ENCODE measurements at regions not wholly inside any gene's neighbourhood (a gene's known extent, or its start where the extent isn't known, plus 50 kb on each side); places are given as distances from the start of the nearest gene placed in this dataset.

GRCh38 chr11:127766734-127767133 lies 766.2 kb upstream of the KIRREL3 start:
- no peak for TF ChIP-seq CTCF (IDR thresholded peaks at IDR 0.05)
- no peak for TF ChIP-seq TCF12 (IDR thresholded peaks at IDR 0.05)
- no peak for TF ChIP-seq RFX5 (IDR thresholded peaks at IDR 0.05; ENCODE audit: low read length)
- TF ChIP-seq POLR2AphosphoS5 (IDR thresholded peaks at IDR 0.05; ENCODE audit: low read depth, low read length) = no peak
- no peak for TF ChIP-seq RAD21 (IDR thresholded peaks at IDR 0.05; ENCODE audit: low read length)
- no peak for TF ChIP-seq REST (IDR thresholded peaks at IDR 0.05; ENCODE audit: low read depth, low read length)
- no peak for TF ChIP-seq TAF1 (IDR thresholded peaks at IDR 0.05; ENCODE audit: borderline replicate concordance, low read depth, low read length)

Data from SK-N-SH (cell line).